KMS-11 (cell line): ENCODE measurements at regions not wholly inside any gene's neighbourhood (a gene's known extent, or its start where the extent isn't known, plus 50 kb on each side); places are given as distances from the start of the nearest gene placed in this dataset.
"Not testable (repeated sequence)": the region's sequence is repeated elsewhere in the genome, so short reads cannot be mapped to it uniquely, and the experiment has no call there.

Experiments used
- H2AFZ ChIP-seq: fragments of 200-600 bp; sonication (generic); 2 replicates; pipeline ENCODE4 v1.6.1; 2016; ENCODE audit warnings: antibody characterized with exemption, mixed run types, low read depth
- H3K27ac ChIP-seq: fragments of 200-600 bp; sonication (generic); 2 replicates; pipeline ENCODE4 v1.6.1; 2016; ENCODE audit warnings: mild to moderate bottlenecking, mixed run types
- H3K27me3 ChIP-seq: fragments of 200-600 bp; sonication (generic); 2 replicates; pipeline ENCODE4 v1.6.1; 2017; ENCODE audit warnings: mild to moderate bottlenecking, low read depth, mixed run types, moderate library complexity; ENCODE audit not compliant: insufficient read depth
- H3K36me3 ChIP-seq: fragments of 200-600 bp; sonication (generic); 2 replicates; pipeline ENCODE4 v1.6.1; 2017; ENCODE audit warnings: mild to moderate bottlenecking, mixed run types; ENCODE audit not compliant: insufficient read depth
- H3K4me1 ChIP-seq: fragments of 200-600 bp; sonication (generic); 2 replicates; pipeline ENCODE4 v1.6.1; 2016; ENCODE audit warnings: mild to moderate bottlenecking, low read depth, mixed run types; ENCODE audit not compliant: poor library complexity, severe bottlenecking
- H3K4me2 ChIP-seq: fragments of 200-600 bp; sonication (generic); 2 replicates; pipeline ENCODE4 v1.7.0; 2016; ENCODE audit warnings: mild to moderate bottlenecking, mixed run types
- H3K4me3 ChIP-seq: fragments of 200-600 bp; sonication (generic); IDR thresholded peaks from 2 replicates; pipeline ENCODE4 v1.6.1; 2017; ENCODE audit warnings: low read depth, low read length, mixed read lengths; ENCODE audit not compliant: insufficient read depth
- H3K79me2 ChIP-seq: fragments of 200-600 bp; sonication (generic); 2 replicates; pipeline ENCODE4 v1.6.1; 2016; ENCODE audit warnings: low read depth, mixed run types; ENCODE audit not compliant: insufficient read depth
- H3K9ac ChIP-seq: fragments of 200-600 bp; sonication (generic); 2 replicates; pipeline ENCODE4 v1.6.1; 2016; ENCODE audit warnings: mild to moderate bottlenecking, mixed run types
- H4K20me1 ChIP-seq: fragments of 200-600 bp; sonication (generic); 2 replicates; pipeline ENCODE4 v1.6.1; 2016; ENCODE audit warnings: mild to moderate bottlenecking, mixed run types; ENCODE audit not compliant: insufficient read depth
- CTCF ChIP-seq: fragments of 200-600 bp; sonication (generic); conservative IDR thresholded peaks from 2 replicates; pipeline ENCODE4 v1.6.1; 2017; ENCODE audit warnings: low read depth, mild to moderate bottlenecking, antibody characterized with exemption, low read length, moderate library complexity, mixed read lengths

DNA sequence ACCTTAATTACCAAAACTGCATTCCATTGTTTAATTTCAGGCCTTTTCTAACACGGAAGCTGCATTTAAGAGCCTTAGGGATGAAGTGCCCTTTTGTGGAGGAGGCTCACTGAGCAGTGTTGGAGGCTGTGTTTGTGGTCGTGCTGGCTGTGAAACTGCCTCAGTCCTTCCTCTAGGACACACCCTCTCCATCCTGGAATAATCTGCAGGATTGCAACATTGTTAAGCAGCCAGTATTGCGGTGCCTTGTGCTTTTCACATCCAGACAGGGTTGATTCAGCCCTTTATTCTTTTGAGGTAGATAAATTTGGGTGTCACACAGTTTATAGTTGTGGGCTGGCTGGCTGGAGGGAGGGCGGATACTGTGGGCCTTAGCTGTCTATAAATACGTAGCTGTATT, 141.6 kb downstream of the CDRT15L2 start:
- Histone ChIP-seq H4K20me1 (no peaks in the 10 kb centered on the region), H3K27me3 (no peaks in the 10 kb centered on the region), H3K27ac (no peak overlapping the region), H3K36me3 (no peaks in the 10 kb centered on the region), H3K4me1 (no peaks in the 10 kb centered on the region), H3K9ac (no peak overlapping the region), H3K79me2 (no peaks in the 10 kb centered on the region), H3K4me2 (no peak overlapping the region), H2AFZ (no peak overlapping the region), H3K4me3 (no peak overlapping the region)
- no peak for TF ChIP-seq CTCF

DNA sequence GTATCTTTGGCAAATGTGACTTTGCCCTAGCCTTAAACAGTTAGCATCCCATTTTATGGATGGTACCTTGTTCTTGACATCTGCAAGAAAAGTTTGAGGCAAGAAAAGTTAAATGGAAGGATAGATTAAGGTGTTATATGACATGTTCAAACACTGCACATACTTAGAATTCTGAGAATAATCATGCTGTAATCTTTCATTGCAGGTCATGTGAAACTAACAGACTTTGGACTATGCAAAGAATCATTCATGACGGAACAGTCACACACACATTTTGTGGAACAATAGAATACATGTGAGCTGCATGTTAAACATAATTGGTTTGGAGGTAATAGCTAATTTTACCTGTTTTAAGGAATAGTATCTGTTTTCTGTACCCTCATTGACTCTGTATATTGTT, 144.9 kb downstream of the CDRT15L2 start:
- H3K27me3 ChIP-seq, H3K27ac ChIP-seq, H3K36me3 ChIP-seq, H4K20me1 ChIP-seq, H3K4me3 ChIP-seq, H3K79me2 ChIP-seq, H3K4me2 ChIP-seq, H3K9ac ChIP-seq, H2AFZ ChIP-seq, H3K4me1 ChIP-seq: not testable (repeated sequence)

DNA sequence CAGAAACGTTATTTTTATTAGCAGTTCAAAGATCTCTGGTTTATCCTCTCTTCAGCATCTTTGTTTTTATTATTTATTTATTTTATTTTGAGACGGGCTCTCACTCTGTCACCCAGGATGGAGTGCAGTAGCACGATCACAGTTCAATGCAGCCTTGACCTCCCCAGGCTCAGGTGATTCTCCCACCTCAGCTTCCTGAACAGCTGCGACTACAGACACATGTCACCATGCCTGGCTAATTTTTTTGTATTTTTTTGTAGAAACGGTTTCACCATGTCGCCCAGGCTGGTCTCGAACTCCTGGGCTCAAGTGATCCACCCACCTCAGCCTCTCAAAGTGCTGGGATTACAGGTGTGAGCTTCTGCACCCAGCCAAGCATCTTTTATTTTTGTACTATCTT, 147.7 kb downstream of the CDRT15L2 start:
- H3K27ac ChIP-seq, H3K79me2 ChIP-seq, H3K9ac ChIP-seq, H4K20me1 ChIP-seq, H2AFZ ChIP-seq, H3K4me1 ChIP-seq, H3K4me3 ChIP-seq, H3K36me3 ChIP-seq, H3K4me2 ChIP-seq, H3K27me3 ChIP-seq: not testable (repeated sequence)

- Histone ChIP-seq H3K79me2 (no peaks in the 10 kb centered on the region), H3K4me2 (no peak overlapping the region), H2AFZ (no peak overlapping the region), H4K20me1 (no peaks in the 10 kb centered on the region), H3K4me1 (no peaks in the 10 kb centered on the region), H3K4me3 (no peak overlapping the region), H3K27ac (no peak overlapping the region), H3K9ac (no peak overlapping the region), H3K36me3 (no peaks in the 10 kb centered on the region), H3K27me3 (no peaks in the 10 kb centered on the region)
- no peak for TF ChIP-seq CTCF
Measured at GRCh38 chr17:20728181-20728580, 148.7 kb downstream of the CDRT15L2 start.

GRCh38 chr17:20731131-20731530, 151.6 kb downstream of the CDRT15L2 start:
- not testable (repeated sequence) for H3K36me3 ChIP-seq, H4K20me1 ChIP-seq, H3K4me1 ChIP-seq, H2AFZ ChIP-seq, H3K4me3 ChIP-seq, H3K27ac ChIP-seq, H3K27me3 ChIP-seq, H3K79me2 ChIP-seq, H3K4me2 ChIP-seq, H3K9ac ChIP-seq

DNA sequence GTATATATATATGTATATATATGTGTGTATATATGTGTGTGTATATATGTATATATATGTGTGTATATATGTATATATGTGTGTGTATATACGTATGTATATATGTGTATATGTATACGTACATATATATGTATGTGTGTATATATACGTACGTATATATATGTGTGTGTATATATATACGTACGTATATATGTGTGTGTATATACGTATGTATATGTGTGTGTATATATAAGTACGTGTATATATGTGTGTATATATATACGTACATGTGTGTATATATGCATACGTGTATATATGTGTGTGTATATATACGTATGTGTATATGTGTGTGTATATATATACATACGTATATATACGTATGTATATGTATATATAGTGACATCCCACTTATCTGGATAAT, 154.4 kb downstream of the CDRT15L2 start:
- Histone ChIP-seq H3K27me3 (no peaks in the 10 kb centered on the region), H3K27ac (no peak overlapping the region), H4K20me1 (no peaks in the 10 kb centered on the region), H3K9ac (no peak overlapping the region), H3K4me3 (no peak overlapping the region), H3K4me1 (no peaks in the 10 kb centered on the region), H3K4me2 (no peak overlapping the region), H3K79me2 (no peaks in the 10 kb centered on the region), H3K36me3 (no peaks in the 10 kb centered on the region), H2AFZ (no peak overlapping the region)
- TF ChIP-seq CTCF = no peak
